ENCODE measurements at regions not wholly inside any gene's neighbourhood (a gene's known extent, or its start where the extent isn't known, plus 50 kb on each side); places are given as distances from the start of the nearest gene placed in this dataset.

GRCh38 chr5:82544004-82544403 lies 265.9 kb upstream of the RPS23 start:
- Histone ChIP-seq H3K36me3 (ENCODE audit: insufficient read depth, low read length) (no peaks in the 10 kb centered on the region), H3K4me1 (ENCODE audit: insufficient read depth, low read length, poor library complexity, severe bottlenecking) (no peaks in the 10 kb centered on the region), H3K9me3 (ENCODE audit: low read length) (no peaks in the 10 kb centered on the region), H4K20me1 (ENCODE audit: insufficient read depth, low read length) (no peaks in the 10 kb centered on the region), H2AFZ (ENCODE audit: low read length) (no peak overlapping the region), H3K79me2 (ENCODE audit: insufficient read depth, low read depth, low read length) (no peaks in the 10 kb centered on the region), H3K9me2 (ENCODE audit: insufficient read depth, low read length) (no peaks in the 10 kb centered on the region), H3K4me2 (ENCODE audit: low read length) (no peak overlapping the region), H3K27ac (ENCODE audit: low read depth, low read length, poor library complexity, severe bottlenecking) (no peak overlapping the region), H3K4me3 (ENCODE audit: low read depth, low read length, poor library complexity, severe bottlenecking) (no peak overlapping the region)
- CTCF ChIA-PET (ENCODE audit: unreplicated experiment), result no interaction called here
- intact Hi-C loops (cut with micrococcal nuclease; ENCODE audit: unreplicated experiment), result no loop called here
- DNase-seq (ENCODE audit: low spot score), result no peak
- POLR2A ChIA-PET, result no interaction called here
- BruUV-seq (replicated peaks), result no TSS peak
- TF ChIP-seq, protein P1, sequence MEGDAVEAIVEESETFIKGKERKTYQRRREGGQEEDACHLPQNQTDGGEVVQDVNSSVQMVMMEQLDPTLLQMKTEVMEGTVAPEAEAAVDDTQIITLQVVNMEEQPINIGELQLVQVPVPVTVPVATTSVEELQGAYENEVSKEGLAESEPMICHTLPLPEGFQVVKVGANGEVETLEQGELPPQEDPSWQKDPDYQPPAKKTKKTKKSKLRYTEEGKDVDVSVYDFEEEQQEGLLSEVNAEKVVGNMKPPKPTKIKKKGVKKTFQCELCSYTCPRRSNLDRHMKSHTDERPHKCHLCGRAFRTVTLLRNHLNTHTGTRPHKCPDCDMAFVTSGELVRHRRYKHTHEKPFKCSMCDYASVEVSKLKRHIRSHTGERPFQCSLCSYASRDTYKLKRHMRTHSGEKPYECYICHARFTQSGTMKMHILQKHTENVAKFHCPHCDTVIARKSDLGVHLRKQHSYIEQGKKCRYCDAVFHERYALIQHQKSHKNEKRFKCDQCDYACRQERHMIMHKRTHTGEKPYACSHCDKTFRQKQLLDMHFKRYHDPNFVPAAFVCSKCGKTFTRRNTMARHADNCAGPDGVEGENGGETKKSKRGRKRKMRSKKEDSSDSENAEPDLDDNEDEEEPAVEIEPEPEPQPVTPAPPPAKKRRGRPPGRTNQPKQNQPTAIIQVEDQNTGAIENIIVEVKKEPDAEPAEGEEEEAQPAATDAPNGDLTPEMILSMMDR (conservative IDR thresholded peaks at IDR 0.05; ENCODE audit: low read length), result no peak
- TF ChIP-seq EZH2phosphoT487 (IDR thresholded peaks at IDR 0.05; ENCODE audit: borderline replicate concordance, low read depth, low read length), result no peak

- no peak overlapping the region for H3K4me2 ChIP-seq (ENCODE audit: low read length)
- H4K20me1 ChIP-seq (ENCODE audit: insufficient read depth, low read length), result no peaks in the 10 kb centered on the region
- intact Hi-C loops (cut with micrococcal nuclease; ENCODE audit: unreplicated experiment), result no loop called here
- no peaks in the 10 kb centered on the region for H3K79me2 ChIP-seq (ENCODE audit: insufficient read depth, low read depth, low read length)
- H3K4me1 ChIP-seq (ENCODE audit: insufficient read depth, low read length, poor library complexity, severe bottlenecking), result no peaks in the 10 kb centered on the region
- no peak overlapping the region for H2AFZ ChIP-seq (ENCODE audit: low read length)
- no peaks in the 10 kb centered on the region for H3K36me3 ChIP-seq (ENCODE audit: insufficient read depth, low read length)
- no TSS peak for BruUV-seq (replicated peaks)
- no peak for DNase-seq (ENCODE audit: low spot score)
- H3K9me2 ChIP-seq (ENCODE audit: insufficient read depth, low read length), result no peaks in the 10 kb centered on the region
- H3K4me3 ChIP-seq (ENCODE audit: low read depth, low read length, poor library complexity, severe bottlenecking), result no peak overlapping the region
- H3K9me3 ChIP-seq (ENCODE audit: low read length), result no peaks in the 10 kb centered on the region
- ChIA-PET CTCF (ENCODE audit: unreplicated experiment) (no interaction called here), POLR2A (interaction anchor here (1.1 kb wide), 1 partner anchor 9 kb away, joined by 3 read pairs; no protein-coding TSS in a partner anchor)
- TF ChIP-seq, protein P1 (conservative IDR thresholded peaks at IDR 0.05; ENCODE audit: low read length), result no peak
- TF ChIP-seq EZH2phosphoT487 (IDR thresholded peaks at IDR 0.05; ENCODE audit: borderline replicate concordance, low read depth, low read length), result no peak
- H3K27ac ChIP-seq (ENCODE audit: low read depth, low read length, poor library complexity, severe bottlenecking), result no peak overlapping the region
Measured at GRCh38 chr5:82540301-82540700, 262.1 kb upstream of the RPS23 start.

GRCh38 chr5:82538339-82539034 lies 260.3 kb upstream of the RPS23 start:
- intact Hi-C loops (cut with micrococcal nuclease; ENCODE audit: unreplicated experiment), result no loop called here
- ChIA-PET CTCF (ENCODE audit: unreplicated experiment) (no interaction called here), POLR2A (no interaction called here)
- Histone ChIP-seq H2AFZ (ENCODE audit: low read length) (no peak overlapping the region), H3K9me2 (ENCODE audit: insufficient read depth, low read length) (no peaks in the 10 kb centered on the region), H3K79me2 (ENCODE audit: insufficient read depth, low read depth, low read length) (no peaks in the 10 kb centered on the region), H3K36me3 (ENCODE audit: insufficient read depth, low read length) (no peaks in the 10 kb centered on the region), H3K4me1 (ENCODE audit: insufficient read depth, low read length, poor library complexity, severe bottlenecking) (no peaks in the 10 kb centered on the region), H3K4me2 (ENCODE audit: low read length) (no peak overlapping the region), H3K9me3 (ENCODE audit: low read length) (no peaks in the 10 kb centered on the region), H3K4me3 (ENCODE audit: low read depth, low read length, poor library complexity, severe bottlenecking) (no peak overlapping the region), H3K27ac (ENCODE audit: low read depth, low read length, poor library complexity, severe bottlenecking) (no peak overlapping the region), H4K20me1 (ENCODE audit: insufficient read depth, low read length) (no peaks in the 10 kb centered on the region)
- DNase-seq (ENCODE audit: low spot score), result no peak
- BruUV-seq (replicated peaks), result no TSS peak
- no peak for TF ChIP-seq EZH2phosphoT487 (IDR thresholded peaks at IDR 0.05; ENCODE audit: borderline replicate concordance, low read depth, low read length)
